OCI-LY7 (cell line): ENCODE measurements at regions not wholly inside any gene's neighbourhood (a gene's known extent, or its start where the extent isn't known, plus 50 kb on each side); places are given as distances from the start of the nearest gene placed in this dataset.

Experiments used
- BruUV-seq: library from RNA; stranded (reverse); fragments of 400-500 nt; replicated peaks from 2 replicates; lab custom pipeline; 2021; lab: Mats Ljungman, UMichigan
- CTCF ChIA-PET: fragments of 300-600 bp; sonication (Branson Sonifier 250); formaldehyde crosslinking; loops from one replicate; lab custom pipeline; 2022; ENCODE audit warnings: antibody characterized with exemption; ENCODE audit not compliant: unreplicated experiment; lab: Charles Lee
- POLR2A ChIA-PET: fragments of 300-600 bp; sonication (Branson Sonifier 250); formaldehyde crosslinking; loops from one replicate; lab custom pipeline; 2022; ENCODE audit warnings: antibody characterized with exemption; lab: Charles Lee
- DNase-seq: peaks from one replicate; pipeline ENCODE4 v3.0.0-alpha.2; 2015; ENCODE audit warnings: low spot score
- H2AFZ ChIP-seq: fragments of 200-600 bp; sonication (generic), shearing (Covaris generic); 2 replicates; pipeline ENCODE4 v1.6.1; 2014; ENCODE audit warnings: mild to moderate bottlenecking, antibody characterized with exemption, low read length, moderate library complexity
- H3K27ac ChIP-seq: fragments of 200-600 bp; sonication (generic); 2 replicates; pipeline ENCODE4 v1.5.1; 2014; ENCODE audit warnings: mixed run types, low read depth, mild to moderate bottlenecking, moderate library complexity, low read length, inconsistent platforms; ENCODE audit not compliant: poor library complexity, severe bottlenecking
- H3K36me3 ChIP-seq: fragments of 200-600 bp; sonication (generic); 2 replicates; pipeline ENCODE4 v1.6.1; 2014; ENCODE audit warnings: mild to moderate bottlenecking, antibody characterized with exemption, low read length, moderate library complexity, mixed read lengths; ENCODE audit not compliant: insufficient read depth
- H3K4me1 ChIP-seq: fragments of 200-600 bp; sonication (generic); 2 replicates; pipeline ENCODE4 v1.5.1; 2014; ENCODE audit warnings: mild to moderate bottlenecking, low read length; ENCODE audit not compliant: insufficient read depth, poor library complexity, severe bottlenecking
- H3K4me2 ChIP-seq: fragments of 200-600 bp; sonication (generic); 2 replicates; pipeline ENCODE4 v1.6.1; 2014; ENCODE audit warnings: mild to moderate bottlenecking, low read length
- H3K4me3 ChIP-seq: fragments of 200-600 bp; sonication (generic); 2 replicates; pipeline ENCODE4 v1.5.1; 2014; ENCODE audit warnings: mild to moderate bottlenecking, low read depth, low read length; ENCODE audit not compliant: poor library complexity, severe bottlenecking
- H3K79me2 ChIP-seq: fragments of 200-600 bp; sonication (generic); 2 replicates; pipeline ENCODE4 v1.6.1; 2016; ENCODE audit warnings: low read depth, mild to moderate bottlenecking, low read length, moderate library complexity, mixed read lengths; ENCODE audit not compliant: insufficient read depth
- H3K9me2 ChIP-seq: fragments of 200-600 bp; sonication (generic); 2 replicates; pipeline ENCODE4 v1.6.1; 2016; ENCODE audit warnings: mild to moderate bottlenecking, low read length, mixed read lengths; ENCODE audit not compliant: insufficient read depth
- H3K9me3 ChIP-seq: fragments of 200-600 bp; sonication (generic); 2 replicates; pipeline ENCODE4 v1.6.1; 2014; ENCODE audit warnings: mild to moderate bottlenecking, mixed run types, low read length, mixed read lengths
- H4K20me1 ChIP-seq: fragments of 200-600 bp; sonication (generic); 2 replicates; pipeline ENCODE4 v1.6.1; 2014; ENCODE audit warnings: mild to moderate bottlenecking, antibody characterized with exemption, low read length, moderate library complexity, mixed read lengths; ENCODE audit not compliant: insufficient read depth
- CTCF ChIP-seq: fragments of 200-600 bp; sonication (generic); conservative IDR thresholded peaks from 2 replicates; pipeline ENCODE4 v1.5.1; 2014; ENCODE audit warnings: mild to moderate bottlenecking, antibody characterized with exemption, low read length, moderate library complexity, mixed read lengths
- EZH2phosphoT487 ChIP-seq: fragments of 200-600 bp; sonication (generic); IDR thresholded peaks from 2 replicates; pipeline ENCODE4 v1.6.1; 2018; ENCODE audit warnings: low read depth, borderline replicate concordance, mild to moderate bottlenecking, mixed run types, antibody characterized with exemption, low read length, moderate library complexity, mixed read lengths
- intact Hi-C: fragments of 100-400 bp; cut with micrococcal nuclease; formaldehyde crosslinking; loops from one replicate; pipeline ENCODE4 v1.10.0; 2022; ENCODE audit not compliant: unreplicated experiment

- intact Hi-C loops: no loop called here
- no peaks in the 10 kb centered on the region for H3K4me1 ChIP-seq
- no TSS peak for BruUV-seq
- H4K20me1 ChIP-seq: no peaks in the 10 kb centered on the region
- no peak overlapping the region for H2AFZ ChIP-seq
- CTCF ChIA-PET: no interaction called here
- H3K4me2 ChIP-seq: no peak overlapping the region
- DNase-seq: no peak
- POLR2A ChIA-PET: no interaction called here
- no peaks in the 10 kb centered on the region for H3K79me2 ChIP-seq
- TF ChIP-seq EZH2phosphoT487: no peak
- TF ChIP-seq CTCF: no peak
- no peaks in the 10 kb centered on the region for H3K9me2 ChIP-seq
- H3K9me3 ChIP-seq: no peaks in the 10 kb centered on the region
- no peak overlapping the region for H3K4me3 ChIP-seq
- H3K36me3 ChIP-seq: no peaks in the 10 kb centered on the region
- H3K27ac ChIP-seq: no peak overlapping the region
These were observed 386.6 kb upstream of the SLC35B3 start for GRCh38 chr6:8821981-8822381.

GRCh38 chr6:8820313-8820712 is 385.0 kb upstream of the SLC35B3 start:
- no peaks in the 10 kb centered on the region for H3K9me3 ChIP-seq
- no peaks in the 10 kb centered on the region for H3K79me2 ChIP-seq
- no TSS peak for BruUV-seq
- no peaks in the 10 kb centered on the region for H3K36me3 ChIP-seq
- ChIA-PET POLR2A (no interaction called here), CTCF (no interaction called here)
- H3K9me2 ChIP-seq: no peaks in the 10 kb centered on the region
- no peaks in the 10 kb centered on the region for H3K4me1 ChIP-seq
- no peak overlapping the region for H2AFZ ChIP-seq
- no peaks in the 10 kb centered on the region for H4K20me1 ChIP-seq
- no peak for TF ChIP-seq EZH2phosphoT487
- TF ChIP-seq CTCF: no peak
- no peak overlapping the region for H3K27ac ChIP-seq
- H3K4me3 ChIP-seq: no peak overlapping the region
- H3K4me2 ChIP-seq: no peak overlapping the region
- no peak for DNase-seq
- intact Hi-C loops: no loop called here

- Histone ChIP-seq H3K4me3 (no peak overlapping the region), H3K79me2 (no peaks in the 10 kb centered on the region), H3K9me3 (no peaks in the 10 kb centered on the region), H3K4me2 (no peak overlapping the region), H4K20me1 (no peaks in the 10 kb centered on the region), H3K27ac (no peak overlapping the region), H2AFZ (no peak overlapping the region), H3K9me2 (no peaks in the 10 kb centered on the region), H3K36me3 (no peaks in the 10 kb centered on the region), H3K4me1 (no peaks in the 10 kb centered on the region)
- no peak for DNase-seq
- ChIA-PET POLR2A (no interaction called here), CTCF (no interaction called here)
- intact Hi-C loops: no loop called here
- TF ChIP-seq CTCF: no peak
- TF ChIP-seq EZH2phosphoT487: no peak
- BruUV-seq: no TSS peak
These were observed 384.1 kb upstream of the SLC35B3 start for GRCh38 chr6:8819446-8819845.
